ENCODE measurements at regions not wholly inside any gene's neighbourhood (a gene's known extent, or its start where the extent isn't known, plus 50 kb on each side); places are given as distances from the start of the nearest gene placed in this dataset.

GRCh38 chr3:171962137-171962720 lies 77.1 kb upstream of the FNDC3B start:
- TF ChIP-seq CTCF (IDR thresholded peaks at IDR 0.05; ENCODE audit: insufficient read depth, low read length) (no peak), POLR2AphosphoS5 (IDR thresholded peaks at IDR 0.05; ENCODE audit: low read depth) (no peak)
- TF ChIP-seq, protein P1, sequence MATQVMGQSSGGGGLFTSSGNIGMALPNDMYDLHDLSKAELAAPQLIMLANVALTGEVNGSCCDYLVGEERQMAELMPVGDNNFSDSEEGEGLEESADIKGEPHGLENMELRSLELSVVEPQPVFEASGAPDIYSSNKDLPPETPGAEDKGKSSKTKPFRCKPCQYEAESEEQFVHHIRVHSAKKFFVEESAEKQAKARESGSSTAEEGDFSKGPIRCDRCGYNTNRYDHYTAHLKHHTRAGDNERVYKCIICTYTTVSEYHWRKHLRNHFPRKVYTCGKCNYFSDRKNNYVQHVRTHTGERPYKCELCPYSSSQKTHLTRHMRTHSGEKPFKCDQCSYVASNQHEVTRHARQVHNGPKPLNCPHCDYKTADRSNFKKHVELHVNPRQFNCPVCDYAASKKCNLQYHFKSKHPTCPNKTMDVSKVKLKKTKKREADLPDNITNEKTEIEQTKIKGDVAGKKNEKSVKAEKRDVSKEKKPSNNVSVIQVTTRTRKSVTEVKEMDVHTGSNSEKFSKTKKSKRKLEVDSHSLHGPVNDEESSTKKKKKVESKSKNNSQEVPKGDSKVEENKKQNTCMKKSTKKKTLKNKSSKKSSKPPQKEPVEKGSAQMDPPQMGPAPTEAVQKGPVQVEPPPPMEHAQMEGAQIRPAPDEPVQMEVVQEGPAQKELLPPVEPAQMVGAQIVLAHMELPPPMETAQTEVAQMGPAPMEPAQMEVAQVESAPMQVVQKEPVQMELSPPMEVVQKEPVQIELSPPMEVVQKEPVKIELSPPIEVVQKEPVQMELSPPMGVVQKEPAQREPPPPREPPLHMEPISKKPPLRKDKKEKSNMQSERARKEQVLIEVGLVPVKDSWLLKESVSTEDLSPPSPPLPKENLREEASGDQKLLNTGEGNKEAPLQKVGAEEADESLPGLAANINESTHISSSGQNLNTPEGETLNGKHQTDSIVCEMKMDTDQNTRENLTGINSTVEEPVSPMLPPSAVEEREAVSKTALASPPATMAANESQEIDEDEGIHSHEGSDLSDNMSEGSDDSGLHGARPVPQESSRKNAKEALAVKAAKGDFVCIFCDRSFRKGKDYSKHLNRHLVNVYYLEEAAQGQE (IDR thresholded peaks at IDR 0.05; ENCODE audit: insufficient replicate concordance, low read depth): no peak

Measured in HL-60 (cell line).